Mesothelial cell of epicardium (in vitro differentiated cells): ENCODE measurements at regions not wholly inside any gene's neighbourhood (a gene's known extent, or its start where the extent isn't known, plus 50 kb on each side); places are given as distances from the start of the nearest gene placed in this dataset.

Experiments
- DNase-seq, 2 experiments: peaks; one replicate each; pipeline ENCODE4 v3.0.0; 2021; ENCODE audit warnings: low spot score in 2 of 2; ENCODE audit not compliant: unreplicated experiment in 2 of 2
- H3K27ac Mint-ChIP-seq: 2 replicates; pipeline ENCODE4 v1.8.0; 2021; ENCODE audit warnings: mixed read lengths
- H3K27me3 Mint-ChIP-seq: 2 replicates; pipeline ENCODE4 v1.8.0; 2021; ENCODE audit warnings: low read depth, mixed read lengths
- H3K36me3 Mint-ChIP-seq: 2 replicates; pipeline ENCODE4 v1.8.0; 2021; ENCODE audit warnings: mixed read lengths
- H3K4me1 Mint-ChIP-seq: 2 replicates; pipeline ENCODE4 v1.8.0; 2021; ENCODE audit warnings: mixed read lengths
- H3K4me3 Mint-ChIP-seq: 2 replicates; pipeline ENCODE4 v1.8.0; 2021; ENCODE audit warnings: mild to moderate bottlenecking, moderate library complexity, mixed read lengths
- H3K9me3 Mint-ChIP-seq: 2 replicates; pipeline ENCODE4 v1.8.0; 2021; ENCODE audit warnings: mixed read lengths
- TF ChIP-seq, protein P1 (sequence below): fragments of 200-600 bp; sonication (generic); IDR thresholded peaks from one replicate; pipeline ENCODE4 v1.5.0; 2021; ENCODE audit warnings: antibody characterized with exemption; ENCODE audit not compliant: unreplicated experiment

DNA sequence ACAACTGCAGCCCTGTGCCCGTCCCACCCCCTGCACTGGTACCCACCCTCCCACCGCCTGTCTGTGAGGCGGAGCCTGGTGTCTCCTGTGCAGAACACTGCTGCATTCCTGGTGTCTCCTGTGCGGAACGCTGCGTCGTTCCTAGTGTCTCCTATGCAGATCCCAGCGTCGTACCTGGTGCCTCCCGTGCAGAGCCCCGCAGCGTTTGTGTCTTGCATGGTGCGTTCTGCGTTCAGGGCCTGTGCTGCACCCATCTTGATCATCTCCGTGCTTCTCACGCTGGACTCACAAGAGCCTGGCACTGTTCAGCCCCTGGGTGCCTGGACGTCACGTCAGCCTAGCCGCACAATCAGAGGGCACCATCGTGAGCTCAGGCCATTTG lies 248.6 kb upstream of the SALL3 start:
- TF ChIP-seq, protein P1, sequence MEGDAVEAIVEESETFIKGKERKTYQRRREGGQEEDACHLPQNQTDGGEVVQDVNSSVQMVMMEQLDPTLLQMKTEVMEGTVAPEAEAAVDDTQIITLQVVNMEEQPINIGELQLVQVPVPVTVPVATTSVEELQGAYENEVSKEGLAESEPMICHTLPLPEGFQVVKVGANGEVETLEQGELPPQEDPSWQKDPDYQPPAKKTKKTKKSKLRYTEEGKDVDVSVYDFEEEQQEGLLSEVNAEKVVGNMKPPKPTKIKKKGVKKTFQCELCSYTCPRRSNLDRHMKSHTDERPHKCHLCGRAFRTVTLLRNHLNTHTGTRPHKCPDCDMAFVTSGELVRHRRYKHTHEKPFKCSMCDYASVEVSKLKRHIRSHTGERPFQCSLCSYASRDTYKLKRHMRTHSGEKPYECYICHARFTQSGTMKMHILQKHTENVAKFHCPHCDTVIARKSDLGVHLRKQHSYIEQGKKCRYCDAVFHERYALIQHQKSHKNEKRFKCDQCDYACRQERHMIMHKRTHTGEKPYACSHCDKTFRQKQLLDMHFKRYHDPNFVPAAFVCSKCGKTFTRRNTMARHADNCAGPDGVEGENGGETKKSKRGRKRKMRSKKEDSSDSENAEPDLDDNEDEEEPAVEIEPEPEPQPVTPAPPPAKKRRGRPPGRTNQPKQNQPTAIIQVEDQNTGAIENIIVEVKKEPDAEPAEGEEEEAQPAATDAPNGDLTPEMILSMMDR, result no peak
- no peak for DNase-seq
- H3K4me3 Mint-ChIP-seq, result no peak overlapping the region
- peaks cover 24% of the 10 kb centered on the region for H3K27me3 Mint-ChIP-seq
- H3K4me1 Mint-ChIP-seq, result no peaks in the 10 kb centered on the region
- H3K27ac Mint-ChIP-seq, result no peak overlapping the region
- H3K9me3 Mint-ChIP-seq, result no peaks in the 10 kb centered on the region
- H3K36me3 Mint-ChIP-seq, result no peaks in the 10 kb centered on the region

DNA sequence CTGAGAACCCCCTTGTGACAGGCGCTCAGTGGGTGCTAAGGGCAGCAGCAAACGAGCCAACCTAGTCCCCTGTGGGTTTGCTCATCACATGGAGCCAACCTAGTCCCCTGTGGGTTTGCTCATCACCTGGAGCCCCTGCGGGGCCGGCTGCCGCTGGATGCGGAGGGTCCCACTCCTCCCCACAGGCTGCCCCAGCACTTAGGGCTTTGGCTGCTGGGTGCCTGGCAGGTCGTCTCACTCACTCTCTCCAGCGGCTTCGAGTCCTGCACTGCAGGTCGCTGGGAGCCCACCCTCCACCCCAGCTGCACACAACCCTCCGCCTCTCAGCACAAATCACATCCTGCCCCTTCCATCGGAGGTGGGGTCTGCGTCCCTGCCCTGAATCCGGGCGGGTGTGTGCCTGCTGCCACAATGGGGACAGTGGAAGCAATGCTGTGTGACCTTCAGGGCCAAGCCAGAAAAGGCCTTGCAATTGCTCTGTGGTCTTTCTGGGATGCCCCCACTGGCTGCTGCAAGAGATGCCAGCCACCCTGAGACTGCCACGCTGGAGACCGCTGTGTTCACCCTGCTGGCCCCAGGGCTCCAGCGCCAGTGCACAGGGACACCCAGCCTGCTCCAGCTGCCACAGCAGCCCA lies 248.1 kb upstream of the SALL3 start:
- TF ChIP-seq, protein P1, result no peak
- Mint-ChIP-seq H3K36me3 (no peaks in the 10 kb centered on the region), H3K9me3 (no peaks in the 10 kb centered on the region), H3K4me3 (no peak overlapping the region), H3K4me1 (no peaks in the 10 kb centered on the region), H3K27me3 (peaks cover 22% of the 10 kb centered on the region), H3K27ac (no peak overlapping the region)
- DNase-seq, result no peak

DNA sequence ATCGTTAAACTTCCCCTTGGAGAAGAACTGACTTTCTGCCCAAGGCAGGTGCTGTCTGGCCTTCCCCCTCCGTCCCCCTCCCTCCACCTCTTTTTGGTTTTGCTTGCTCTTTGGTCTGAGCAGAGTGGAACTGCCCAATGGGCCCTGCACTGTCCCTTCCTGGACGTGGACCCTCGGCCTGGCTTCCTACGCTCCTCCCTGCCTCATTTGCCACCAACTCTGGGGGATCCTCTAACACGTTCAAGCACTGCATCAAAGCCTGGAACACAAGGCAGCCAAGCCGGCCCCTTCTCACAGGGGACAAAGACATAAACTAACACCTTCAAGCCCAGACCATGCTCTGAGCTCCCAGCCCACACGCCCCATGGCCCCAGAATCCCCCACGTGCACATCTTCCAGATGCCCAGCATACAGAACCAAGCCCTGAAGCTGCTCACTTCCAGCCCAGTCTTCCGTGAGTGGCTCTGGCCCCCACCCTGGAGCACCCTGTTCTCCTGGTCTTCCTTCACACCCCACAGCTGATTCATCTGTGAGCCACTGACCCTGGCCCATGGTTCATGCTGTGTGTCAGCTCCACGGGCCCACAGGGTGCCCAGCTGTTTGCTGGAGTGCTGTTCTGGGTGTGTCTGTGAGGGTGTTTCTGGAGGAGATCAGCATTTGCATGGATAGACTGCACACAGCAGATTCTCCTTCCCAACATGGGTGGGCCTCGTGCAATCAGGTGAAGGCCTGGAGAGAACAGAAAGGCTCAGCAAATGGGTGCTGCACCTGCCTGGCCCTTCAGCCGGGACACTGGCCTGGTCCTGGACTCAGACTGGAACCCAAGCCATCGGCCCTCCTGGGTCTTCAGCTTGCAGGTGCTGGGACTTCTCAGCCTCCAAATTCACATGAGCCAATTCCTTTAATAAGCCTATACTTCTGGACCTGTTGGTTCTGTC lies 247.1 kb upstream of the SALL3 start:
- no peak overlapping the region for H3K27ac Mint-ChIP-seq
- H3K4me1 Mint-ChIP-seq, result no peaks in the 10 kb centered on the region
- H3K36me3 Mint-ChIP-seq, result no peaks in the 10 kb centered on the region
- TF ChIP-seq, protein P1, result no peak
- no peak for DNase-seq
- no peaks in the 10 kb centered on the region for H3K9me3 Mint-ChIP-seq
- no peak overlapping the region for H3K4me3 Mint-ChIP-seq
- H3K27me3 Mint-ChIP-seq, result peaks cover 20% of the 10 kb centered on the region

DNA sequence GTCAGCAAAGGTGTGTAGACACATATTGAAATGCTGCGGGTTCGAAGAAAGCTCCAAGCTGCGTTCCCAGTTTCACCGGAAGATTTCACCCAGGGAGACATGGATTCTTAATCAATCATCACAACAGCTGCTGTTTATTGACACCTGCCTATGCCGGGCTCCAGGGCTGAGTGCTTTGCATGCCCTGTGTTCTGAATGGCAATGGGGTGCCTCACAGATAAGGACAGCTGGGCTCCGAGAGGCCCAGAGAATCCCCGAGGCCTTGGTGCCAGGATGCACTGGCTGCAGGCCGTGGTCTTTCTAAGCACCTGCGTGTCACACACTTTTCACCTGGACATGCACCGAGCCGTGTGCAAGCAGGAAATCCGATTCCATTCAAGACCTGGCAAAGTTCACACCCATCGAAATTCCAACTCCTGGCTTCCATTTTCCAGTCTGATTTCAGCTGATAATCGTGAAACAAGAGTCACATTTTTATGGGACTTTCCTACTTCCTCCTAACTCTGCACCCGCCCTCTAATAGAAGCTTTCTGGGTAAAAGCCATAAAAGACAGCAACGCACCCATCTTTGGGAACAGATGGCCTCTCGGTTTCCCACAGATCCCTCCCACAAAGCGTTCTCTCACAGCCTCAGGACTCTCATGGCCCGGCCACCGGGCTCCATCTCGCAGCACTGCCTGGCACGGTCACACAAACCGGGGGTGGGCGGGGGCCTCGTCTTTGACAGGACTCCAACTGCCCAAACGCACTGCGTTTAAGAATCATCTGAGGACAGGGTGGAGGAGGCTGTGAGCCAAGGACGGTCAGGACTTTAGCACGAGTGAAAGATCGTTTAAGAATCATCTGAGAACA lies 245.6 kb upstream of the SALL3 start:
- DNase-seq, result no peak
- Mint-ChIP-seq H3K36me3 (no peaks in the 10 kb centered on the region), H3K4me3 (no peak overlapping the region), H3K9me3 (no peaks in the 10 kb centered on the region), H3K4me1 (no peaks in the 10 kb centered on the region), H3K27me3 (peaks cover 20% of the 10 kb centered on the region), H3K27ac (no peak overlapping the region)
- TF ChIP-seq, protein P1, result no peak

DNA sequence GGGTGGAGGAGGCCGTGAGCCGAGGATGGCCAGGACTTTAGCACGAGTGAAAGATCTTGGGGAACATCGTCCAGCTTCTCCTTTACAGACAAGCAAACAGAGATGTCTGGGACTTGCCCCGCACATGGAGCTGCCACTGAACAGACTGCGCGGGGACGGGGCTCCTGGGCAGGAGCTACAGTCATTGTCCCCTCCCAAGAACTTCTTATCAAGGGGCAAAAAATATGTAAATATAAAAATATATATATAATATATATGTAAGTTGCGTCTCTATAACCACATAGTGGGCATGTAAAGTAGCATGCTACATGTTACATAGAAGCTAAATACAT lies 245.0 kb upstream of the SALL3 start:
- H3K4me1 Mint-ChIP-seq, result no peaks in the 10 kb centered on the region
- peaks cover 17% of the 10 kb centered on the region for H3K27me3 Mint-ChIP-seq
- DNase-seq, result no peak
- H3K9me3 Mint-ChIP-seq, result no peaks in the 10 kb centered on the region
- H3K36me3 Mint-ChIP-seq, result no peaks in the 10 kb centered on the region
- no peak overlapping the region for H3K27ac Mint-ChIP-seq
- TF ChIP-seq, protein P1, result no peak
- no peak overlapping the region for H3K4me3 Mint-ChIP-seq
